C1 segment of cervical spinal cord (tissue), 14 donors: ENCODE measurements at regions not wholly inside any gene's neighbourhood (a gene's known extent, or its start where the extent isn't known, plus 50 kb on each side); places are given as distances from the start of the nearest gene placed in this dataset.

ENCODE experiments used
- DNase-seq, 14 donors: peaks; one replicate each; lab custom pipeline; 2025; lab: John Stamatoyannopoulos, UW

- no peak for DNase-seq
Measured at GRCh38 chr1:168963601-168964000, 142.9 kb upstream of the ATP1B1 start.

- no peak for DNase-seq
Measured at GRCh38 chr1:168964478-168964877, 142.0 kb upstream of the ATP1B1 start.

GRCh38 chr1:168966217-168966616 lies 140.3 kb upstream of the ATP1B1 start:
- no peak for DNase-seq

GRCh38 chr1:168966636-168967035 lies 139.9 kb upstream of the ATP1B1 start:
- no peak for DNase-seq

- DNase-seq = no peak
Measured at GRCh38 chr1:168970926-168971659, 135.4 kb upstream of the ATP1B1 start.

GRCh38 chr1:168972225-168972624 lies 134.3 kb upstream of the ATP1B1 start:
- DNase-seq = no peak

- DNase-seq = no peak
Measured at GRCh38 chr1:168972887-168973286, 133.6 kb upstream of the ATP1B1 start.

- DNase-seq = no peak
Measured at GRCh38 chr1:168974117-168974516, 132.4 kb upstream of the ATP1B1 start.

- no peak for DNase-seq
Measured at GRCh38 chr1:168974611-168975010, 131.9 kb upstream of the ATP1B1 start.

GRCh38 chr1:168976267-168976666 lies 130.2 kb upstream of the ATP1B1 start:
- no peak for DNase-seq

- DNase-seq = no peak
Measured at GRCh38 chr1:168977618-168978017, 128.9 kb upstream of the ATP1B1 start.

GRCh38 chr1:168979276-168979675 lies 127.2 kb upstream of the ATP1B1 start:
- DNase-seq = no peak

- no peak for DNase-seq
Measured at GRCh38 chr1:168980180-168980579, 126.3 kb upstream of the ATP1B1 start.

- no peak for DNase-seq
Measured at GRCh38 chr1:168980656-168981055, 125.8 kb upstream of the ATP1B1 start.

- no peak for DNase-seq
Measured at GRCh38 chr1:168982778-168983177, 123.7 kb upstream of the ATP1B1 start.

- DNase-seq = no peak
Measured at GRCh38 chr1:168987330-168987729, 119.2 kb upstream of the ATP1B1 start.

- DNase-seq = no peak
Measured at GRCh38 chr1:168987923-168988322, 118.6 kb upstream of the ATP1B1 start.

GRCh38 chr1:168989985-168990384 lies 116.5 kb upstream of the ATP1B1 start:
- DNase-seq = no peak

- no peak for DNase-seq
Measured at GRCh38 chr1:168991667-168992475, 114.6 kb upstream of the ATP1B1 start.

- DNase-seq = no peak
Measured at GRCh38 chr1:169001353-169001752, 105.1 kb upstream of the ATP1B1 start.

GRCh38 chr1:169003864-169004516 lies 102.5 kb upstream of the ATP1B1 start:
- DNase-seq = no peak

- peak in 7 of 14 donors; percentile 5 to 30 (median 15) for DNase-seq
Measured at GRCh38 chr1:169005776-169006175, 100.7 kb upstream of the ATP1B1 start.
